CD14-positive monocyte (primary cell): ENCODE measurements at regions not wholly inside any gene's neighbourhood (a gene's known extent, or its start where the extent isn't known, plus 50 kb on each side); places are given as distances from the start of the nearest gene placed in this dataset.
A peak's percentile ranks its signal among the peaks of the same experiment; 100 is the strongest.

Experiments
- DNase-seq, 3 donors: peaks; one replicate each; pipeline ENCODE4 v3.0.0-alpha.2; 2011 to 2022
- H2AFZ ChIP-seq: 2 replicates; pipeline ENCODE4 v1.6.0; 2012; ENCODE audit warnings: mild to moderate bottlenecking, low read depth, low read length, inconsistent platforms; ENCODE audit not compliant: insufficient read depth, poor library complexity, severe bottlenecking
- H3K27ac ChIP-seq, 2 donors: 1 replicate in 1 of 2; 2 replicates in 1 of 2; pipeline ENCODE4 v1.5.1; 2012 to 2013; ENCODE audit warnings: low read length in 2 of 2, control low read depth in 1 of 2, inconsistent platforms in 1 of 2, low read depth in 1 of 2, mild to moderate bottlenecking in 1 of 2
- H3K27me3 ChIP-seq, 2 donors: one replicate each; pipeline versions ENCODE4 v1.6.0 to v1.6.1; 2011 to 2013; ENCODE audit warnings: low read length in 2 of 2; ENCODE audit not compliant: control insufficient read depth in 2 of 2, insufficient read depth in 2 of 2
- H3K36me3 ChIP-seq, 2 donors: replicated peaks in 1 of 2; 1 replicate in 1 of 2; 2 replicates in 1 of 2; pipeline versions ENCODE4 v1.5.1 to v1.6.1; 2012 to 2013; ENCODE audit warnings: low read length in 2 of 2, control low read depth in 1 of 2, inconsistent platforms in 1 of 2, mild to moderate bottlenecking in 1 of 2; ENCODE audit not compliant: insufficient read depth in 2 of 2, control insufficient read depth in 1 of 2
- H3K4me1 ChIP-seq, 2 donors: 1 replicate in 1 of 2; 2 replicates in 1 of 2; pipeline versions ENCODE4 v1.5.1 to v1.6.1; 2012 to 2013; ENCODE audit warnings: low read length in 2 of 2, control low read depth in 1 of 2, inconsistent platforms in 1 of 2, mild to moderate bottlenecking in 1 of 2, moderate library complexity in 1 of 2; ENCODE audit not compliant: insufficient read depth in 2 of 2, control insufficient read depth in 1 of 2
- H3K4me2 ChIP-seq: replicated peaks from 2 replicates; pipeline ENCODE3; 2012; ENCODE audit warnings: low read length, moderate library complexity, mild to moderate bottlenecking; ENCODE audit not compliant: poor library complexity, severe bottlenecking; ENCODE audit errors: extremely low read depth
- H3K4me3 ChIP-seq, 3 experiments: fragments of 200-600 bp in 1 of 3; sonication (generic) in 1 of 3; replicated peaks in 1 of 3; 1 replicate in 2 of 3; 2 replicates in 1 of 3; pipeline ENCODE4 v1.5.1; 2011 to 2013; ENCODE audit warnings: low read length in 3 of 3, mild to moderate bottlenecking in 3 of 3, control low read depth in 2 of 3, low read depth in 2 of 3, inconsistent platforms in 1 of 3, moderate library complexity in 1 of 3
- H3K79me2 ChIP-seq: 2 replicates; pipeline ENCODE4 v1.6.0; 2012; ENCODE audit warnings: mild to moderate bottlenecking, control low read depth, inconsistent platforms, low read length, moderate library complexity; ENCODE audit not compliant: insufficient read depth
- H3K9ac ChIP-seq: 2 replicates; pipeline ENCODE4 v1.6.0; 2017; ENCODE audit warnings: low read length, mild to moderate bottlenecking; ENCODE audit not compliant: insufficient read depth, poor library complexity, severe bottlenecking
- H3K9me3 ChIP-seq, 2 donors: replicated peaks in 1 of 2; 1 replicate in 1 of 2; 2 replicates in 1 of 2; pipeline versions ENCODE4 v1.5.1 to v1.6.1; 2012 to 2013; ENCODE audit warnings: low read length in 2 of 2, control low read depth in 1 of 2; ENCODE audit not compliant: control insufficient read depth in 1 of 2, insufficient read depth in 1 of 2
- H4K20me1 ChIP-seq: 2 replicates; pipeline ENCODE4 v1.6.0; 2012; ENCODE audit warnings: mild to moderate bottlenecking, low read length, control low read depth, moderate library complexity; ENCODE audit not compliant: insufficient read depth
- H3K27ac Mint-ChIP-seq, 7 donors: one replicate each; pipeline ENCODE4 v1.8.0; 2020; ENCODE audit warnings: mild to moderate bottlenecking in 7 of 7, mixed read lengths in 7 of 7, moderate library complexity in 6 of 7, inconsistent platforms in 2 of 7
- H3K27me3 Mint-ChIP-seq, 3 donors: one replicate each; pipeline ENCODE4 v1.8.0; 2021 to 2022; ENCODE audit warnings: low read depth in 3 of 3, mild to moderate bottlenecking in 3 of 3, mixed read lengths in 3 of 3, moderate library complexity in 3 of 3, inconsistent platforms in 1 of 3
- H3K36me3 Mint-ChIP-seq, 2 donors: one replicate each; pipeline ENCODE4 v1.8.0; 2020; ENCODE audit warnings: mixed read lengths in 2 of 2, inconsistent platforms in 1 of 2, mild to moderate bottlenecking in 1 of 2
- H3K4me1 Mint-ChIP-seq: one replicate; pipeline ENCODE4 v1.8.0; 2020; ENCODE audit warnings: mild to moderate bottlenecking, mixed read lengths
- H3K4me3 Mint-ChIP-seq, 2 donors: one replicate each; pipeline ENCODE4 v1.8.0; 2020; ENCODE audit warnings: mild to moderate bottlenecking in 2 of 2, mixed read lengths in 2 of 2, moderate library complexity in 1 of 2
- H3K9me3 Mint-ChIP-seq, 7 donors: one replicate each; pipeline ENCODE4 v1.8.0; 2020 to 2022; ENCODE audit warnings: mixed read lengths in 7 of 7, mild to moderate bottlenecking in 6 of 7, moderate library complexity in 6 of 7, inconsistent platforms in 2 of 7
- WGBS: methylation state at CpG from one replicate; pipeline ENCODE4 v1.1.5; 2013; ENCODE audit warnings: missing lambda C conversion rate; ENCODE audit not compliant: insufficient coverage; 5-methylcytosine and 5-hydroxymethylcytosine counted together
- intact Hi-C, 2 donors: fragments of 100-400 bp; cut with micrococcal nuclease; formaldehyde crosslinking; loops; one replicate each; pipeline versions ENCODE4 v1.15.0 to v1.15.1; 2023
- TF ChIP-seq, protein P1 (sequence below): fragments of 200-600 bp; IDR thresholded peaks from one replicate; pipeline ENCODE4 v1.8.0; 2022; ENCODE audit warnings: antibody characterized with exemption, mild to moderate bottlenecking

DNA sequence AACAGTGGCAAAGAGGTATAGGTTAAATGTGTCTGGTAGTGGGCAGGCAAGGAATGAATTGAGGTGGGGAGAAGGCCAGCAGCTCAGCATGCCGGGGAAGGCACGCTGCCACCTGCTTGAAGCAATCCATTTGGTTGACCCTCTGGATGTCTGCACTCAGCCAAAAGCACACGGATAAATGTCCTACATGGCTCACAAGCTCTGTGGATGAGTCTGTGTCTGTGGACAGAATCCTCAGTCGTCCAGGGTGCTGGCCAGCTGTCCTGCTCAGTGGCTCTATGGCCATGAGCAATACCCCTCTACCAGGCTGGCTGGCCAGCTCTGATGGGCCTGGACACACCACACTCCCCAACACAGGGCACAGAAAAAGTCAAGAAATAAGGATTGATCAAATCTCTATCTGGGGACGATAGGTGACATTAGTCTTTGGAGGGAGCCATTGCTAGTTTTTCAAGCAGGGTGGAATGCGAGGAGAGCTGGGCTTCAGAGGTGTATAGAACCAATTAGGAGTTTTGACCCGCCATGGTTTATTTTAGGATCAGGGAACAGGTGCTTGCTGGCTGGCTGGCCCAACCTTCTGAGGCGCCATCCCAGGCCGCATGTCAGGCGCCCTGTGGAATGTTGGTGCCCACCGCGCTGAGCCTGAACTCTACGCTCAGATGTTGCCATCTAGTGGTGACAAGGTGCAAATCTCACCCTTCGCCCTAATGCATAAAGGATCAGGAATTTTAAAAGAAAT lies 493.4 kb downstream of the TNS3 start:
- Histone ChIP-seq H2AFZ (no peak overlapping the region), H3K27ac (no peak overlapping the region), H3K79me2 (no peaks in the 10 kb centered on the region), H4K20me1 (no peaks in the 10 kb centered on the region), H3K4me3 (no peak overlapping the region), H3K36me3 (no peaks in the 10 kb centered on the region), H3K27me3 (no peaks in the 10 kb centered on the region), H3K4me1 (no peaks in the 10 kb centered on the region), H3K9me3 (no peaks in the 10 kb centered on the region), H3K4me2 (no peak overlapping the region), H3K9ac (no peak overlapping the region)
- 44% methylated on average over 7 of the region's 14 CpGs for WGBS
- TF ChIP-seq, protein P1, sequence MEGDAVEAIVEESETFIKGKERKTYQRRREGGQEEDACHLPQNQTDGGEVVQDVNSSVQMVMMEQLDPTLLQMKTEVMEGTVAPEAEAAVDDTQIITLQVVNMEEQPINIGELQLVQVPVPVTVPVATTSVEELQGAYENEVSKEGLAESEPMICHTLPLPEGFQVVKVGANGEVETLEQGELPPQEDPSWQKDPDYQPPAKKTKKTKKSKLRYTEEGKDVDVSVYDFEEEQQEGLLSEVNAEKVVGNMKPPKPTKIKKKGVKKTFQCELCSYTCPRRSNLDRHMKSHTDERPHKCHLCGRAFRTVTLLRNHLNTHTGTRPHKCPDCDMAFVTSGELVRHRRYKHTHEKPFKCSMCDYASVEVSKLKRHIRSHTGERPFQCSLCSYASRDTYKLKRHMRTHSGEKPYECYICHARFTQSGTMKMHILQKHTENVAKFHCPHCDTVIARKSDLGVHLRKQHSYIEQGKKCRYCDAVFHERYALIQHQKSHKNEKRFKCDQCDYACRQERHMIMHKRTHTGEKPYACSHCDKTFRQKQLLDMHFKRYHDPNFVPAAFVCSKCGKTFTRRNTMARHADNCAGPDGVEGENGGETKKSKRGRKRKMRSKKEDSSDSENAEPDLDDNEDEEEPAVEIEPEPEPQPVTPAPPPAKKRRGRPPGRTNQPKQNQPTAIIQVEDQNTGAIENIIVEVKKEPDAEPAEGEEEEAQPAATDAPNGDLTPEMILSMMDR = peak; percentile 87
- no peaks in the 10 kb centered on the region for H3K36me3 Mint-ChIP-seq
- H3K27ac Mint-ChIP-seq = peak overlapping the region in 1 of 7 donors; percentile 4
- intact Hi-C loops = no loop called here
- H3K9me3 Mint-ChIP-seq = peaks cover 0 to 1% (median 0%) of the 10 kb centered on the region in 7 donors
- peaks cover 4 to 10% (median 7%) of the 10 kb centered on the region in 3 donors for H3K27me3 Mint-ChIP-seq
- DNase-seq = peak in 2 of 3 donors; percentile 1 to 17
- no peaks in the 10 kb centered on the region for H3K4me1 Mint-ChIP-seq
- no peak overlapping the region for H3K4me3 Mint-ChIP-seq

DNA sequence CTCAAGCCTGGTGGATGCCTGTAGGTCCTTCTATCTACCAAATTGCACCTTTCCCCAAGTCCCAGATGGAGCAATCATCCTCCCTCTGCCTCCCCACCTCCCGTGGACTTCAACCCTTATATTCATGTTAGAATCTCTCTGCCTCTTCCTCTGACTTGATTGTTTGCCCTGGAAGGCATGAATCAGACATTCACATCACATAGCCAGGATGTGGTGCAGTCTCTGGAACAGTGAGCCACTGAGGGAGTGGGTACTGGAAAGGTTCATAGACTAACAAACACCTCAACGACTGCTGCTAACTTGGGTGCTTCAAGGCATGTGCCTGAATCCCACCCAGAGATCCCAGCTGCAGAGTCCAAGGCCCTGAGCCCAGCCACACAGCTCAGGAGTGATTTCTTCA lies 494.0 kb downstream of the TNS3 start:
- H3K9me3 ChIP-seq = no peaks in the 10 kb centered on the region
- Mint-ChIP-seq H3K4me3 (no peak overlapping the region), H3K27ac (no peak overlapping the region), H3K36me3 (no peaks in the 10 kb centered on the region), H3K4me1 (no peaks in the 10 kb centered on the region), H3K27me3 (peaks cover 4 to 10% (median 7%) of the 10 kb centered on the region in 3 donors), H3K9me3 (peaks cover 0 to 1% (median 0%) of the 10 kb centered on the region in 7 donors)
- no CpG with 5 or more reads among the region's 2 CpGs for WGBS
- H3K79me2 ChIP-seq = no peaks in the 10 kb centered on the region
- no peaks in the 10 kb centered on the region for H4K20me1 ChIP-seq
- intact Hi-C loops = no loop called here
- H3K4me2 ChIP-seq = no peak overlapping the region
- TF ChIP-seq, protein P1 = no peak
- H3K36me3 ChIP-seq = no peaks in the 10 kb centered on the region
- no peak overlapping the region for H2AFZ ChIP-seq
- H3K27ac ChIP-seq = no peak overlapping the region
- H3K4me1 ChIP-seq = no peaks in the 10 kb centered on the region
- no peak overlapping the region for H3K4me3 ChIP-seq
- H3K27me3 ChIP-seq = no peaks in the 10 kb centered on the region
- no peak overlapping the region for H3K9ac ChIP-seq
- DNase-seq = no peak
